GM13976 (cell line): ENCODE measurements at regions not wholly inside any gene's neighbourhood (a gene's known extent, or its start where the extent isn't known, plus 50 kb on each side); places are given as distances from the start of the nearest gene placed in this dataset.
A peak's percentile ranks its signal among the peaks of the same experiment; 100 is the strongest.

Experiments used
- DNase-seq: peaks from one replicate; pipeline ENCODE4 v3.0.0; 2012; ENCODE audit warnings: low spot score
- CTCF ChIP-seq: IDR thresholded peaks from 2 replicates; pipeline ENCODE4 v1.5.1; 2012; ENCODE audit warnings: borderline replicate concordance, mild to moderate bottlenecking; ENCODE audit not compliant: insufficient read depth; ENCODE audit errors: extremely low read depth, missing control alignments, control extremely low read depth
- in situ Hi-C: fragments of 300-500 bp; cut with MboI; formaldehyde crosslinking; loops from one replicate; pipeline ENCODE4 v1.12.0; 2022; ENCODE audit warnings: low sequenced_read_pairs, mixed read lengths, inconsistent platforms; ENCODE audit not compliant: unreplicated experiment

GRCh38 chr4:3366893-3367775 lies 74.3 kb downstream of the RGS12 start:
- DNase-seq, result no peak
- no peak for TF ChIP-seq CTCF
- in situ Hi-C loops, result no loop called here

GRCh38 chr4:3367866-3368265 lies 73.9 kb upstream of the HGFAC start:
- peak; percentile 14 for DNase-seq
- no peak for TF ChIP-seq CTCF
- in situ Hi-C loops, result no loop called here

- in situ Hi-C loops, result no loop called here
- TF ChIP-seq CTCF, result no peak
- no peak for DNase-seq
These were observed 73.4 kb upstream of the HGFAC start for GRCh38 chr4:3368334-3368733.

- peak; percentile 41 for DNase-seq
- no peak for TF ChIP-seq CTCF
- in situ Hi-C loops, result no loop called here
These were observed 72.7 kb upstream of the HGFAC start for GRCh38 chr4:3368841-3369760.

GRCh38 chr4:3369781-3370674 lies 71.7 kb upstream of the HGFAC start:
- in situ Hi-C loops, result no loop called here
- TF ChIP-seq CTCF, result no peak
- DNase-seq, result peak; percentile 45
